ENCODE measurements at regions not wholly inside any gene's neighbourhood (a gene's known extent, or its start where the extent isn't known, plus 50 kb on each side); places are given as distances from the start of the nearest gene placed in this dataset.

DNA sequence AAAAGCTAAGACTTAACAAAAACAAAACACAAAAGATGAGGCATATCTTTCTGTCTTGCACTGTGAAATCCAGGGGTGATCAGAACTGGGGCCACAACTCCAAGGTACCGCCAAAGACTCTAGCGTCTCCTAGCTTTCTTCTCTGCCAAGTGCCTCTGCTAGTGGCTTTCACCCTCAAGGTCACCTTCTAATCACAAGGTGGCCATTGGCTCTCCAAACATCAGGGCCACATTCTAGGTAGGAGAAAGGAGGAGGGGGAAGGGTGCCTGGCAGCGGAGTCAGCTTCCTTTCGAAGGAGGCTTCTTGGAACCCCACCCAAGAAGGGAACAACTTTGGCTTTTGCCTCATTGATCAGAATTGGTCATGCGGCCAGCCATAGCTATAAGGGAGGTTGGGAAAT is 168.8 kb upstream of the SMAD3 start:
- no peak overlapping the region for H3K4me3 ChIP-seq (ENCODE audit: low read length)
- DNase-seq (ENCODE audit: low read depth, low spot score), result no peak

DNA sequence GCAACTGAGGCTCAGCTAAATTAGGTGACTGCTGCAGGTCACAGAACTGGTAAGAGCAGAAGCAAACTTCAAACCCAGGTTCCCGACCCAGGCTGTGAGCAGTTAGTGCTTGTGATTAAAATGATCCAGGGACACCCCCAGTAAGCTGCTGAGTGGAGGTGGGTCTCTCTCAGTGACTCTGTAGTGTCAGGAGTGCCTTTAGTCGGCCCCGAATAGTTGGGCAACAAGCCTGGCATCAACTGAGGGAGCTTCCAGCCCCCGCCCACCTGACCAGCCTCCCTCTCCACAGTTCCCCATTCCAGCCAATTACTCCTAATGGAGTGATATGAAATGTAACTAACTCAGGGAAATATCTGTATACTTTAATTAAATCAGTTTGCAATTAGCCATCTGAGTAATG is 168.0 kb upstream of the SMAD3 start:
- DNase-seq (ENCODE audit: low read depth, low spot score), result no peak
- no peak overlapping the region for H3K4me3 ChIP-seq (ENCODE audit: low read length)

DNA sequence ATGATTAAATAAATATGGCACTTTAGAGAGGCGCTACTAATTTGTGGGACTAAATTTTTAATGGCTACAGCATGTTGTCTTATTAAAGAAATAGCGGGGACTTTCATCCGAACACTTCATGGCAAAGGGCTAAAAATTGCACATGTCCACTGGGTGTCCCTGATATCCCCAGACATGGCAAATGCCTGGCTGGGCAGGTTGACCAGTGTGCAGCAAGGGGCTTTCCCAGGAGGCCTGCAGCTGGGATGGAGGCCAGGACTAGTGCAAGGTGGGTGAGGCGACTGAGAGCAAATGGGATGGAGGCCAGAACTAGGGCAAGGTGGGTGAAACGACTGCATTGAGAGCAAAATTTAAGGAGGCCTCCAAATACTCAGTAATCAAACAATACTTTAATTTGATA is 167.4 kb upstream of the SMAD3 start:
- DNase-seq (ENCODE audit: low read depth, low spot score), result no peak
- H3K4me3 ChIP-seq (ENCODE audit: low read length), result no peak overlapping the region

DNA sequence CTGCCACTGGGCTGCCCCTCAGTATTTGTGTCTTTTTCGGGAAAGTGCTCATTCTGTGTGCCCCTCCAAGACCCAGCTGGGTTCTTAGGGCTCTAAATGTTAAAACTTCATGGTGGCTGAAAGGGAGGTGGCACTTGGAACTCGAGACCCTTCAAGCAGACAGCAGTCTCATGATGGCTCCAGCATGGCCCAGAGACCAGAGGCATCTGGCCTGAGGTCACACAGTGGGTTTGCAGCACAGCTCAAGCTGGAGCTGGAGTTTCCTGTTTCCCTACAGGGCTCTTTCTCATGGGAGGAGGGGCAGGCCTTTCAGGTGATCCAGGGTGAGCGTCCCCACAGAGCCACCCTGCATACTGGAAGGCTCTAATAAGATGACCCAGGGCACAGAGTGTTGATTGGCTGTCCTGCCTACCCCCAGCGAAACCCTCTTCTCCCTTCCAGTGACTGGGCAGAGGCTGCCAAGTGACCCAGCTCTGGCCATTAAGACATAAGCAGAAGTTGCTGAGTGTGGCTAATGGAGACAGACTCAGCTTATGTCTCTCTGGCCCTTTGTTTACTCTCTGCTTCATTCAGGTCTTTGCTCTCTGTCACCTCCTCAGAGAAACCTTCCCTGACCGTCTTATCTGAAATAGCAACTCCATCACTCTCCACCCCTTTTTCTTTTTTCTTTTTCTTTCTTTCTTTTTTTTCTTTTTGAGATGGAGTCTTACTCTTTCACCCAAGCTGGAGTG is 166.6 kb upstream of the SMAD3 start:
- H3K4me3 ChIP-seq (ENCODE audit: low read length), result no peak overlapping the region
- DNase-seq (ENCODE audit: low read depth, low spot score), result no peak

DNA sequence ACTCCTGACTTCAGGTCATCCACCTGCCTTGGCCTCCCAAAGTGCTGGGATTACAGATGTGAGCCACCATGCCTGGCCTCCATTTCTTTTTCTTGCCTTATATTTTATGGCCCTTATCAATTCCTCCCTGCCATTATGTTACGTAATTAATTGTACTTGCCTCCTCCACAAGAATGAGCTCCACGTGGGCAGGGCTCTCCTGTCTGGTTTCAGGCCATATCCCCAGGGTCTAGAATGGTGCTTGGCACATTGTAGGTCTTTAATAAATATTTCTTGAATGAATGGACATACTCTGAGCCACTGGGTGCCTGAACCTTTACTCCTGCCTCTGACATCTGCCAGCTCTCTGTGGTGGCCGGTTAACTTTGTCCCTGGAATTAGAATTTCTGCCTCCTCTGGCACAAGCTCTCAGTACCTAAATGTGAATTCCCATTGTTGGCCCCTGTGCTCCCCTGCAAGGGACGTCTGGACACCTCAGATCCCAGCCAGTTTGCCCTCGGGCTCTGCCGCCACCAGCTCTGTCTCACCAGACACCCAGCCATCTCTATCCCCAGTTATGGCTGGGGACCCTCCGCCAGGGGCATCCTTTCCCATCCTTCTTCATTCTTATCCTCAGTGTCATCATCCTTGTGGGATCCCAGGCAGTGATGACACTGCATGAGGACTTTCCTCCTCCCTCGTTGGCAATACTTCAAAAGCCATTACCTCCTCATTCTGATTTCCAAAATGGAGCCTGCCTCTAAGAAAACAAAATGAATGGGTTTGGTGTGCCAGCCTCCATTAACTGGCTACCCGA is 165.6 kb upstream of the SMAD3 start:
- DNase-seq (ENCODE audit: low read depth, low spot score), result no peak

DNA sequence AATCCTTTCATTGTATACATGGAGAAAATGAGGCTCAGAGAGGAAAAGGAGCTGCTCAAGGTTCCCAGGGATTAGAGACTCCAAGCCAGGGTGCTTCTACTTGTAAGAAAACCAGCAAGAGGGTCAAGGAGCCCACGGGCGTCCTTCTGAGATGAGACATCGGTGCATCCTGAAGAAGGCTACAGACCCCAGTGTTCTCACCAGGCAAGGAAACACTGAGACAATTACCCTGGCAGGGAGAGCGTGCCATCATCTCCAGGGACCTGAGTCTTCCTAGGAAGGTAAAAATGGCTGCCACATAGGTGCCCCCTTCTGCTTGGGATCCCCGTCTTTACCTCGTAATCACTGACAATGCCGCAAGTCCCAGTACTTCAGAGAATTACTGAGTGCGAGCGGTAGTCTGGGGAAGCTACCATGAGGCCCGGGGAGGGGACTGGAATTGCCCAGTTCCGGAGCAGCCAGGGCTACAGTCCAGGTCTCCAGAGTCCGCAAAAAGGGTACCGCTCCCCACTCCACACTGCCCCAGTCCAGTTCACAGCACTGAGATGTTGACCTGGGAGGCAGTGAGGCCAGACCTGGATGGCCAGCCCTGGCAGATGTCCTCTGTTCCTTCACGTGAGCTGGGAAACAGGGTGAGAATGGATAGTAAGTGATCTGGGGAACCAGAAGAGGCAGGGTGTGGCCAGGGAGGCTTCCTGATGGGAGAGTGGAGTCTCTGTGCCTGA is 164.7 kb upstream of the SMAD3 start:
- DNase-seq (ENCODE audit: low read depth, low spot score), result no peak
- no peak overlapping the region for H3K4me3 ChIP-seq (ENCODE audit: low read length)

More for the DNA sequence above, 165.6 kb upstream of the SMAD3 start:
- H3K4me3 ChIP-seq (ENCODE audit: low read length), result no peak overlapping the region

DNA sequence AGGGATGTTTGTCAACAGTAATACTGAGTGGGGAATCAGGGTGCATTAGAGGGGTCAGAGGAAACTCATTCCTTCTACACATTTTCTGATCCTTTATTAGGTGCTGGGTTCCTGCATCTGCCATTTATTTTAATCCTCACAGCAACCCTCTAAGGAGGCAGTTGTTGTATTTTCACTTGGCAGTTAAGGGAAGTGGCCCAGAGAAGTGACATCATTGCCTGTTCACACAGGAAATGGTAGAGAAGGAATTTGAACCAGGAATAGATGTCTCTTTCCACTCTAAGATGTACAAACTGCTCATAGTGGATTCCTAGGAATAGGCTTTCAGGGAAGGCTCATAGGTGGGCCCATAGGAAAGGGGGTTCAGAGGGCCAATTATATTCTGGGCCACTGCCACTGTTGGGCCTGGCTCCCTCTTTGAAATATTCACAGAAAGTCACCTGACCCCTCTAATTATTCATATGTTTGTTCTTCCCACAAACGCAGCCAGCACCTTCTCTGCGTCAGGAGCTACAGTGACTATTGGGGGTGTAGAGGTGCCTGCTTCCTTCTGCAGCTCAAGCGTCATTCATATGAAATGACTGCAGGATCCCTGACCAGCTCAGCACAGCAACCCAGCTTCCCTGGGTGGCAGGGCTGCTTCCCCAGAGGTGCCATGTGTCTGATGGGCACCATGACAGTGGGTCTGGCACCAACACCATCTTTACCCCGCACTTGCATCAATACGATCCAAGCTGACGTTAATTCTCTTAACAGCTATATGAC is 163.9 kb upstream of the SMAD3 start:
- DNase-seq (ENCODE audit: low read depth, low spot score), result no peak

DNA sequence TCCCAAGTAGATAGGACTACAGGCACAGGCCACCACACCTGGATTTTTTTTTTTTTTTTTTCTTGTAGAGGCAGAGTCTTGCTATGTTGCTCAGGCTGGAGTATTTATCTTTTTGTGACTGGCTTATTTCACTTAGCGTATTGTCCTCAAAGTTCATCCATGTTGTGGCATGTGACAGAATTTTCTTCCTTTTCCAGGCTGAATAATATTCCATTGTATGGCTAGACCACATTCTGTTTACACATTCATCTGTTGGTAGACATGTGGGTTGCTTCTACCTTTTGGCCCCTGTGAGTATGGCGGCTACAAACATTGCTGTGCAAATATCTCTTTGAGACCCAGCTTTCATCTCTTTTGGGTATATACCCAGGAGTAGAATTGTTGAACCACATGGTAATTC is 160.2 kb upstream of the SMAD3 start:
- no peak for DNase-seq (ENCODE audit: low read depth, low spot score)
- H3K4me3 ChIP-seq (ENCODE audit: low read length), result no peak overlapping the region

More for the DNA sequence above, 163.9 kb upstream of the SMAD3 start:
- no peak overlapping the region for H3K4me3 ChIP-seq (ENCODE audit: low read length)

DNA sequence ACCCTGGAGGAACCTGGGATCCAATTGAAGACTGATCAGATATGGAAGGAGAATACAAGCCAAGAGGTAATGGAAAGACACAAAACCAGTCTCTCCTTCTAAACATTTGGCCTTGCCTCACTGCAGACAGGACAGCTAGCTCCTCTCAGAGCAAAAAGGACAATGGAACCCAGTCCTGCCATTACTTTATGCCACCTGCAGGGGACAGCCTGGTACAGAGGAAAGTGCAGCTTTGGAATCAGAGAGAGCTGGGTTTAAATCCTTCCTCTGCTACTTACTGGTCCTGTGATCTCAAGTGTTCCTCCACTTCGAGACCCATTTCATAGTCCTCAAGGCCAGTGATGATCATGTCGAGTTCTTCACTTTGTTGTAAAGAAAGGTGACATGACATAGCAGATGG is 159.4 kb upstream of the SMAD3 start:
- no peak for DNase-seq (ENCODE audit: low read depth, low spot score)
- H3K4me3 ChIP-seq (ENCODE audit: low read length), result no peak overlapping the region

DNA sequence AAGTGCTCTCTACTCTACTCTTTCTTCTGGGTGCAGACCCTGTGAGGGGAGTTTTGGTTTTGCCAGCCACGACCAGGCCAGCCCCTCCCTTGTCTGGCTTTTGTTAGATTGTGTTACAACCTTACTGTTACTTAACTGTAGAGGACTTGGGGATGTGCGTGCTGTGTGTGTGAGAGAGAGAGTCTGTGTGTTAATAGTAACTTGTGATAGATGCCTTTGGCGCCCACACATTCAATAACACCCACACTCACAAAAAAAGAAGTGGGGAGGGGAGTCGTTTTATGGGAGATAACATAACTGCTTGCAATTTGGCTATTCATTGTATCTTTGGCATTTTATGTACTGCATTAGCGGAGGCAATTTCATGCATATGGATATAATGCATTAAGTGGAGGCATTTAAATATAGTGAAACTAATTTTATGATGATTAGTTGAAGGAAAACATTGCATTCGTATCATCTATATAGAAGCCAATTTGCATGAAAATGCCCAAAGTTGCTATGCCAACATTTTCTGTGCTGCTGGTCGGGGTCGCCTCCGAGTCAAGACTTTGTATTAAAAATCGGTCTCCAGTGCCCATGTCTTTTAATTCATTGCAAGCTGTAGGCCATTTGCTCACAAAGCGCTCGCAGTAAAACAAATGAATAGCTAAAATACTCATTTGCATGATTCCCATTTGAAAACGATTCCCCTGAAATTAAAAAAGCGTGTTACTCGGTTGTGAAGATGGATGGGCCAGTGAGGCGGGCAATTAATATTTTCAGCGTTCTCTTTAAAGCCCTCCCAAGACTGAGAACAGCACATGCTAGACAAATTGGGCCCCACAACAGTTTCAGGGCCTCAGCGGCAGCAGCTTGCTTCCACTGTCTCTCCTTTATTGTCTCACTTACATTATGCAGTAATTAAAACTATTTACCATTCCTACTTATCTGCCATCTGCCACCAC is 158.5 kb upstream of the SMAD3 start:
- H3K4me3 ChIP-seq (ENCODE audit: low read length), result no peak overlapping the region
- DNase-seq (ENCODE audit: low read depth, low spot score), result no peak

DNA sequence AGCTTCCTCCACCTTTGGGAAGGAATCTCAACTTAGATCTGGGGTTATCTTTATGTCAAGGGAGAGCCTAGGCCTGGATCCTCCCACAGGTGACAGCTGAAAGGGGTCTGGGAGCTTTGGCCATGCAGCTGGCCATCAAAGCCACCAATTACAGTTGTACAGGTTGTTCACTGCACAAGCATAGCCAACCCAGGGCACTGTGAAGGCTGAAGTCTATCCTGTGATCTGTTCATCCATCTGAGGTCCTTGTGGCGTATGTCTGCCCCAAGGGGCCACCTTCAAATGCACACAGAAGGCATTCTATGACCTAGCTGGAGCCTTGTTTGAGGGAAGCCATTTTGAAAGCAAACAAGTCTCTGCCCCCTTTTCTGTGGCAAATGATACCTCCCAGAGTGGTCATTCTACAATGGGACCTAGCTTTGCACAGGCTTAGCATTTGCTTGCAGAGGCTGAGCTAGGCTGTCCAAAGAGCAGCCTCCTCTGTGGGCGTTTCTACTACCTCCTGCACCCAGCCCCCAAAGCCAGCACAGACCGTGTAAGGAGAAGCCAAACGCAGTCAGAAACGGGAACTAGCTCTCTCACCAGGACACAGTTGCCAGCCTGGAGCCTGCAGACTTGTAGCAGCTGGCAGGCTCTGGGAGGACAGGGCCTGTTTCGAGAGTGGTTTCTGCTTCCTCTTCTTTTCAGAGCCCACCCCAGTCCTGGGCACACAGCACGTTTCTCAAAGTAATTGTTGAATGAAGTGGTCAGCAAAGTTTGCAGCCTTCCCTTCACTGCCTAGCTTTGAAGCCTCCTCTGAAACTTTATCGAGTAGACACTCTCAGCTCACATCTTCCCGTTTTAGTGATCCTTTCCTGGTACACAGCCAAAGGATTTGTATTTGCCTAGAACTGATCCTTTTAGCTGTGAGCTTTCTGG is 157.3 kb upstream of the SMAD3 start:
- no peak overlapping the region for H3K4me3 ChIP-seq (ENCODE audit: low read length)
- no peak for DNase-seq (ENCODE audit: low read depth, low spot score)

DNA sequence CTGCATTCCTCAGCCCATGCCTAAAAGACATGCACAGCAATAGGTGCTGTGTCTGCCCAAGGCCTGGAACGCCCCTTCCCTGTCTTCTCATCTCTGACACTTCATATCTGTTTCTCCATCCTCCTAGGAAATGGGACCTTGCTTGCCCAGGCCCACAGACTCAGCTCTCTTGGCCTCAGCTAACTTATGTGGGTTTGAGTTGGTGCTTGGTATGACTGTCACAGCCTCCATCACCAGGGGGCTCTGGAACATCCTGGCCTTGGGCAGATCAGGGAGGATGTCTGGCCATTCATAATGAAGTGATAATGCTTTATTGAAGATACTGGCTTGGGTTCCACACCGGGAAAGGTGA is 156.7 kb upstream of the SMAD3 start:
- H3K4me3 ChIP-seq (ENCODE audit: low read length), result no peak overlapping the region
- DNase-seq (ENCODE audit: low read depth, low spot score), result no peak

DNA sequence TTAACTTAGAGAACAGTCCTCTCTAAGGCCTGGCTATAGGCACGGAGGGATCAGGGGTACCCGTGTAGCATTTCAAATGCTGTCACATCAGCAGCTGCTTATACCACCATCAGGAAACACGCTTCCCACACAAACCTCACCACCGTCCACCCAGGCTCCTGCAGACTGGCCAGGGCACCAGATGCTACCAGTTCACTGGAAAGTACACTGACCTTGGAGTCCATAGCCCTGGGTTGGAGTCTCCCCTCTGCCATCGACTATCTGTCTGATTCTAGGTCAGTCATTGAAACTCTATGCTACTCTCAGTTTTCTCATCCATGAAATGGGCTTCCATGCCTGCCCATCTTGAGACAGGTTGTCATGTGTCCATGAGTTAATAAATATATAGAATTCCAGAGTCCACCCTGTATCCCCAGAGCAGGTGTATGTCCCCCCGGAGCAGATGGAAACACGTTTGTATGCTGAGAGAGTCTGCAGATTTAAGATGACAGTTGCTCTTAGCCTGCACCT is 156.0 kb upstream of the SMAD3 start:
- DNase-seq (ENCODE audit: low read depth, low spot score), result no peak
- no peak overlapping the region for H3K4me3 ChIP-seq (ENCODE audit: low read length)

DNA sequence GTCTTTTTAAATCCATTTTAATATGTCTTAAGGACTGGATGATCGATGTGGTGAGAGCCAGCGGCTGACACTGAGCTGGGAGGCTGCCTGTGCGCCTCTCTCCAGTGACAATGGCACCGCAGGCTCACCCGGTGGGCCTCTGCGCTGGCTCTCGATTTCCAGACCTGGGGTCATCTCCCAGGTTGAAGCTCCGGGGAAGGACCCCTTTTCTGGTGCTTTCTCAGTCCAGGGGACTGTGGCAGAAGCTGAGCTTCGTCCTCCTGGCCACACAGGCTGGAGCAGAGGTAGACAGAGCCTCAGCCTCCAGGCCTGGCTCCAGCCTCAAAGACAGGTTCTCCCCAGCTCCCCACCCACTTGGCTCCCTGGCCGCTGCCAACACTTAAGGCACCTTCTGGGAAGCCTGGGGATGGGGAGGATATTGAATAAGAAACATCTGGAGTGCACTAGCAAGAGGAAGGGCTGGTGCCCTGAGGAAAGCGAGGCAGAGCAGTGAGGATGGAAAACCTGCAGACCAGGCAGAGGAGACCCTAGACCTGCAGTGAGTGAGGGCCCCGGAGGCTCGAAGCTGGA is 154.2 kb upstream of the SMAD3 start:
- no peak overlapping the region for H3K4me3 ChIP-seq (ENCODE audit: low read length)
- no peak for DNase-seq (ENCODE audit: low read depth, low spot score)

DNA sequence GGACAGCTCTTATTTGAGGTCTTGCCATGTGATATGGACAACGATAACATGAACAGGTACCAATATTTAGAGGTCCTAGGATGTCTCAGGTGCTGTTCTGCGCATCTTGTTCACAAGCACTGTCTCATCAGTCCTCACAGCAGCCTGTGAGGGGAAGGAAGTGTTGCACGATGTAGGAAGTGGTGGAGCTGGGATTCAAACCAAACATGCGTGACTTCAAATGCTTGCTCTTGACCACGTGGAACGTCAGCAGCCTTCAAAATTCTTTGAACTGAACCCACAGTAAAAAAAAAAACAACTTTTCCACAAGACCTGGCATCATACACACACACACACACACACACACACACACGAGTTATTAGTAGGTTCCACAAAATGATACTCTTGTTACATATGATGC is 153.4 kb upstream of the SMAD3 start:
- DNase-seq (ENCODE audit: low read depth, low spot score), result peak; percentile 85

DNA sequence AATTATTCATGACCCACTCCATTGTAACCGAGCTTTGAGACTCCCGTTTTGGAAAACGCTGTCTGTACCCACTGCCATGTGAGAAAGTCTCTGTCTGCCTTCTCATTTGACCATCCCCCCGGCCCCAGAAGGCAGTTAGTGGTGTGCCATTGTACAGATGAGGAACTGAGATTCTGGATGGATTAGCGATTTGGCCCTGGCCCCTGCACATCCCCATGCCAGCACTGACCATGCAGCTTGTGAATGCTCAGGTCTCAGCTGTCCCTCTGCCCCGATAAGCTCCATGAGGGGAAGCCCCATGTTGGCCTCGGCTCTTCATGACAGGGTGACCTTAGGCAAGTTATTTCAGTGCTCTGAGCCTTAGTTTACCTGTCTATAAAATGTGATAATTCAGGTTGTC is 153.0 kb upstream of the SMAD3 start:
- no peak for DNase-seq (ENCODE audit: low read depth, low spot score)
- H3K4me3 ChIP-seq (ENCODE audit: low read length), result no peak overlapping the region

More for the DNA sequence above, 153.4 kb upstream of the SMAD3 start:
- H3K4me3 ChIP-seq (ENCODE audit: low read length), result no peak overlapping the region

DNA sequence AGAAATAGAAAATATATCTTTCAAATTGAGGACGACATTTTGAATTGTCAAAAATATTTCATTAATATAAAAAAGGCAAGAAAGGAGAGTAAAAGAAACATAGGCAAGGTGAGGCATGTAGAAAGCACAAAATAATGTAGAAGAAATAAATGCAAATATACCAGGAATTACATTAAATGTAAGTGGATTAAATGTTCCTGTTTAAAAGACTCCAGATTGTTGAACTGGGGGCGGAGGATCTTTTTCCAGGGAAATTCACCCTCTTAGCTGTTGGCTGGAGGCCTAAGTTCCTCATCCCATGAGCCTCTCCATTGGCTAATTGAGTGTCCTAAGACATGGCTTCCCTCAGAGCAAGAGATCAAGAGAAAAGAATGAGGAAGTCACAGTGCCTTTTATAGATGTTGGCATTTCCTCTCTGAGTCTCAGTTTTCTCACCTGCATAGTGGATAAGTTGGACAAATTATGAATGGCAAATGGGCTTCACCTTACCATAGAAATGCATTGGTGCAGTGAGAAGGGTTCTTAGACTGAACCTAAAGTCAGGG is 147.4 kb upstream of the SMAD3 start:
- no peak overlapping the region for H3K4me3 ChIP-seq (ENCODE audit: low read length)
- no peak for DNase-seq (ENCODE audit: low read depth, low spot score)
